SK-N-MC (cell line): ENCODE measurements at regions not wholly inside any gene's neighbourhood (a gene's known extent, or its start where the extent isn't known, plus 50 kb on each side); places are given as distances from the start of the nearest gene placed in this dataset.

Source experiments
- EZH2 ChIP-seq: fragments of 200-600 bp; sonication (generic); IDR thresholded peaks from one replicate; pipeline ENCODE4 v1.6.1; 2017; ENCODE audit warnings: antibody characterized with exemption
- POLR2AphosphoS5 ChIP-seq: IDR thresholded peaks from 2 replicates; pipeline ENCODE4 v1.6.1; 2012; ENCODE audit warnings: mild to moderate bottlenecking, low read depth, low read length, borderline replicate concordance

DNA sequence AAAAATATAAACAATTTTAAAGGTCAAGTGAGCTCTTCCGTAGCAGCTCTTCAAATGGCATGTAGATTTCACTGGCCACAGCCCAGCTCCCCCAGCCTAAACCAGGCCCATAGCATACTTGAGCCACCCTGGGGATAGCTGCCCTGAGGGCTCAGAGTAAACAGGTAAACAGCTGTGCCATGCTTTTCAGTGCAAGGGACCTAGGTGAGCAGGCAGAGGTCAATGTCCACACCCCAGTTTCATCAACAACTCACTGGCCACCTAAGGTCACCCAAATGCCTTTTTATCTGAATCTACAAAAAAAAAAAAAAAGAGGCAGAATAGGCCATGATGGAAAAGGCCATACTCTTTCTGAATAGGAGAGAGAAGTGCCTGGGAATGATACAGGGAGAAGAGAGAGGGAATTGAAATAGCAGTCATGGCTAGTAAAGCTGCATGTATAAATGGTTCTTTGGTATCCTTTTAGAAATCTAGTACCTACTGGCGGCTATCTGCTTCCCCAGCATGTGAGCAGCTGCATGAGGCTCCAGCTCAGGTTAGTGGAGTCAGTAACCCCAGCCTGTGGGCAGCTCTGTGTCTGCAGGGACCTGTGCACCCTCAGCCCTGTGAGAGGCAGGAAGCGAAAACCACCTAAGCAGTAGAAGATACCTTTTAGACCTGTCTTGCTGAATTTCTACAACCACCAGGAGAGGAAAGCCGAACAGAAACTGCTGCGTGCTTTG is 77.0 kb downstream of the FOXA2 start:
- TF ChIP-seq EZH2 = no peak
- TF ChIP-seq POLR2AphosphoS5 = no peak
